Ascending aorta (tissue), 2 donors: ENCODE measurements at regions not wholly inside any gene's neighbourhood (a gene's known extent, or its start where the extent isn't known, plus 50 kb on each side); places are given as distances from the start of the nearest gene placed in this dataset.

Experiments
- DNase-seq, 2 donors: peaks; one replicate each; pipeline ENCODE4 v3.0.0-alpha.2; 2019; ENCODE audit warnings: low spot score in 2 of 2
- H3K27ac ChIP-seq, 2 donors: fragments of 200-600 bp; sonication (generic); one replicate each; pipeline ENCODE4 v1.5.1; 2016 to 2017; ENCODE audit warnings: mild to moderate bottlenecking in 1 of 2
- H3K27me3 ChIP-seq: fragments of 200-600 bp; sonication (generic); one replicate; pipeline ENCODE4 v1.5.1; 2017
- H3K36me3 ChIP-seq, 2 donors: fragments of 200-600 bp; sonication (generic); one replicate each; pipeline ENCODE4 v1.5.1; 2016
- H3K4me1 ChIP-seq, 2 donors: fragments of 200-600 bp; sonication (generic); one replicate each; pipeline ENCODE4 v1.5.1; 2016 to 2017; ENCODE audit warnings: mild to moderate bottlenecking in 1 of 2
- H3K4me3 ChIP-seq, 2 donors: fragments of 200-600 bp; sonication (generic); one replicate each; pipeline ENCODE4 v1.5.1; 2016 to 2017; ENCODE audit warnings: mild to moderate bottlenecking in 1 of 2
- H3K9me3 ChIP-seq, 2 donors: fragments of 200-600 bp; sonication (generic); one replicate each; pipeline ENCODE4 v1.5.1; 2016
- intact Hi-C: fragments of 100-400 bp; cut with DNase I; formaldehyde crosslinking; loops from one replicate; pipeline ENCODE4 v1.15.1; 2023
- TF ChIP-seq, protein P1 (sequence below), 3 experiments: fragments of 200-600 bp in 2 of 3; fragments of 450-650 bp in 1 of 3; sonication (generic) in 2 of 3; IDR thresholded peaks; one replicate each; pipeline ENCODE4 v1.5.1; 2016 to 2019; ENCODE audit warnings: antibody characterized with exemption in 3 of 3, mild to moderate bottlenecking in 1 of 3, moderate library complexity in 1 of 3

DNA sequence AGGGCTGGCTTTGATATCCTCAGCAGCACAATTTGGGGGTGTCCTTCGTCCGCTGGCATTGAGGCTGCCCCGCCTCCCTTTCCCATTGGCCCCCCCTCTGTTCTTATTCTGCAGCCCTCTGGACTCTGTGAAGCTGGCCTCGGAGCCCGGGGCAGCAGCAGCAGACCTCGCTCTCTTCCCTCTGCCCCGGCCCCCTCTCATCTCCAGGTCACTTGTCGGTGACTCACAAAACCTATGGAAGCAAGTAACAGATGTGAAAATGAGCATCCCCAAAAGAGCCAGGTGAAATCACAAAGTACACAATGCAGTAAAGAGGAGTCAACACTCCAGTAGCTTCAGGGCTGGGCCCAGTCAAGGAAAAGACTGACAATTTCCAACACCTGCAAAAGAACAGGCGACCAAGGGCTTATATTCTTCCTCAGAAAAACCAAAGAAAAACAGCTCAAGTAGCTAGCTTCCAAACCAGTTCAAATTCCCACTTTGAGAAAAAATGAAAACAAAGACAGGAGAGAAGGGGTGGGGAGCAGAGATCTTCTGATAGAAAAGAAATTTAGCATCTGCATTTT, 97.5 kb downstream of the ZNF608 start:
- TF ChIP-seq, protein P1, sequence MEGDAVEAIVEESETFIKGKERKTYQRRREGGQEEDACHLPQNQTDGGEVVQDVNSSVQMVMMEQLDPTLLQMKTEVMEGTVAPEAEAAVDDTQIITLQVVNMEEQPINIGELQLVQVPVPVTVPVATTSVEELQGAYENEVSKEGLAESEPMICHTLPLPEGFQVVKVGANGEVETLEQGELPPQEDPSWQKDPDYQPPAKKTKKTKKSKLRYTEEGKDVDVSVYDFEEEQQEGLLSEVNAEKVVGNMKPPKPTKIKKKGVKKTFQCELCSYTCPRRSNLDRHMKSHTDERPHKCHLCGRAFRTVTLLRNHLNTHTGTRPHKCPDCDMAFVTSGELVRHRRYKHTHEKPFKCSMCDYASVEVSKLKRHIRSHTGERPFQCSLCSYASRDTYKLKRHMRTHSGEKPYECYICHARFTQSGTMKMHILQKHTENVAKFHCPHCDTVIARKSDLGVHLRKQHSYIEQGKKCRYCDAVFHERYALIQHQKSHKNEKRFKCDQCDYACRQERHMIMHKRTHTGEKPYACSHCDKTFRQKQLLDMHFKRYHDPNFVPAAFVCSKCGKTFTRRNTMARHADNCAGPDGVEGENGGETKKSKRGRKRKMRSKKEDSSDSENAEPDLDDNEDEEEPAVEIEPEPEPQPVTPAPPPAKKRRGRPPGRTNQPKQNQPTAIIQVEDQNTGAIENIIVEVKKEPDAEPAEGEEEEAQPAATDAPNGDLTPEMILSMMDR (IDR thresholded peaks at IDR 0.05), result no peak
- no peak for DNase-seq
- Histone ChIP-seq H3K9me3 (no peaks in the 10 kb centered on the region), H3K4me1 (peaks cover 6 to 10% of the 10 kb centered on the region in 2 donors), H3K27me3 (no peaks in the 10 kb centered on the region), H3K27ac (no peak overlapping the region), H3K36me3 (peaks cover 0 to 8% of the 10 kb centered on the region in 2 donors), H3K4me3 (no peak overlapping the region)
- intact Hi-C loops, result no loop called here

DNA sequence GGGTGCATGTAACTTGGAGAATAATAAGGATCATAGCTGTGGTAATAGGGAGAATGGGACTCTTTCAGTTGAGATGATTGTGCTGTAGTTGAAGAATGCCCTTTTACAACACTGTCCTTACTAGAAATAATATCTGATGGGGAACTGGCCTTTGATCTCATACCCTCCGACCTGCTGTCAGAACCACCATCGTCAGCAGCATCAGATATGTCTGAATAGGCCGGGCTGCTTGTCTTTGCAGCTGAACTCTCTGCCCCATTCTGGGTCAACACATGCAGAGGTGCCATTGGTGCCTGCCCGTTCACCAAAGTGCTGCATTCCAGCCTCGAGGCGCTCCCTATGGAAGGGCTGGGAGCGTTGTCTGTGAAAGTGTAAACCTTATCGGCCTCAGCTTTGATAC, 99.1 kb downstream of the ZNF608 start:
- no peak overlapping the region for H3K27ac ChIP-seq
- intact Hi-C loops, result no loop called here
- H3K4me1 ChIP-seq, result peaks cover 6 to 10% of the 10 kb centered on the region in 2 donors
- peaks cover 3 to 8% of the 10 kb centered on the region in 2 donors for H3K36me3 ChIP-seq
- no peak overlapping the region for H3K4me3 ChIP-seq
- no peaks in the 10 kb centered on the region for H3K27me3 ChIP-seq
- H3K9me3 ChIP-seq, result no peaks in the 10 kb centered on the region
- DNase-seq, result no peak
- TF ChIP-seq, protein P1 (IDR thresholded peaks at IDR 0.05), result no peak

- H3K4me3 ChIP-seq, result no peak overlapping the region
- peaks cover 6 to 7% of the 10 kb centered on the region in 2 donors for H3K4me1 ChIP-seq
- H3K27me3 ChIP-seq, result no peaks in the 10 kb centered on the region
- no peak for DNase-seq
- H3K9me3 ChIP-seq, result no peaks in the 10 kb centered on the region
- TF ChIP-seq, protein P1 (IDR thresholded peaks at IDR 0.05), result no peak
- peaks cover 3 to 8% of the 10 kb centered on the region in 2 donors for H3K36me3 ChIP-seq
- intact Hi-C loops, result no loop called here
- no peak overlapping the region for H3K27ac ChIP-seq
These were observed 101.0 kb downstream of the ZNF608 start for GRCh38 chr5:124645396-124645795.

- Histone ChIP-seq H3K36me3 (peaks cover 3 to 8% of the 10 kb centered on the region in 2 donors), H3K4me1 (peaks cover 4 to 6% of the 10 kb centered on the region in 2 donors), H3K27ac (no peak overlapping the region), H3K27me3 (no peaks in the 10 kb centered on the region), H3K9me3 (no peaks in the 10 kb centered on the region), H3K4me3 (no peak overlapping the region)
- TF ChIP-seq, protein P1 (IDR thresholded peaks at IDR 0.05), result no peak
- intact Hi-C loops, result no loop called here
- DNase-seq, result no peak
These were observed 101.9 kb downstream of the ZNF608 start for GRCh38 chr5:124644582-124644981.

DNA sequence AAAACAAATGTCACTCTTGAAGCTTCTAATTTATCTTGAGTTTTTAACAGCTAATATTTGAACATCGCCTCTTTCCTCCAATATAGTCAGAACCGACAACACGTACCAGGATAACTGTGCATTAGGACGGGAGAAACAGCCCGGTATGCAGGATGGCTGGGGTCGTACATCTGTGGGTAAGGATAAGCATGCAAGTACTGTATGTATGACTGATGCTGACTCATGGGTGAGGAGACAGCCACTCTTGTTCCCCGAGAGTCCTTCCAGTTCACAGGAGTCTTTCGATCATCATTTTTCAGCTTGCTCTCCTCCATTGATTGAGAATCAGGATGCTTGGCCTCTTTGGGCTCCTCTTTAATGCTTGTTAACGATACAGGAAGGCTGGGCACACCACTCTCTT, 102.3 kb downstream of the ZNF608 start:
- intact Hi-C loops, result no loop called here
- DNase-seq, result no peak

More for the DNA sequence above, 102.3 kb downstream of the ZNF608 start:
- H3K9me3 ChIP-seq, result no peaks in the 10 kb centered on the region
- TF ChIP-seq, protein P1 (IDR thresholded peaks at IDR 0.05), result no peak
- no peak overlapping the region for H3K27ac ChIP-seq
- H3K27me3 ChIP-seq, result no peaks in the 10 kb centered on the region
- peaks cover 0 to 1% of the 10 kb centered on the region in 2 donors for H3K4me1 ChIP-seq
- no peak overlapping the region for H3K4me3 ChIP-seq
- peaks cover 3 to 8% of the 10 kb centered on the region in 2 donors for H3K36me3 ChIP-seq
